ENCODE measurements at regions not wholly inside any gene's neighbourhood (a gene's known extent, or its start where the extent isn't known, plus 50 kb on each side); places are given as distances from the start of the nearest gene placed in this dataset.

GRCh38 chr2:167595839-167596471 lies 651.4 kb downstream of the STK39 start:
- TF ChIP-seq EP300 (IDR thresholded peaks at IDR 0.05) (no peak), POLR2AphosphoS5 (IDR thresholded peaks at IDR 0.05) (no peak), POLR2A (IDR thresholded peaks at IDR 0.05) (no peak)
- TF ChIP-seq, protein P1, sequence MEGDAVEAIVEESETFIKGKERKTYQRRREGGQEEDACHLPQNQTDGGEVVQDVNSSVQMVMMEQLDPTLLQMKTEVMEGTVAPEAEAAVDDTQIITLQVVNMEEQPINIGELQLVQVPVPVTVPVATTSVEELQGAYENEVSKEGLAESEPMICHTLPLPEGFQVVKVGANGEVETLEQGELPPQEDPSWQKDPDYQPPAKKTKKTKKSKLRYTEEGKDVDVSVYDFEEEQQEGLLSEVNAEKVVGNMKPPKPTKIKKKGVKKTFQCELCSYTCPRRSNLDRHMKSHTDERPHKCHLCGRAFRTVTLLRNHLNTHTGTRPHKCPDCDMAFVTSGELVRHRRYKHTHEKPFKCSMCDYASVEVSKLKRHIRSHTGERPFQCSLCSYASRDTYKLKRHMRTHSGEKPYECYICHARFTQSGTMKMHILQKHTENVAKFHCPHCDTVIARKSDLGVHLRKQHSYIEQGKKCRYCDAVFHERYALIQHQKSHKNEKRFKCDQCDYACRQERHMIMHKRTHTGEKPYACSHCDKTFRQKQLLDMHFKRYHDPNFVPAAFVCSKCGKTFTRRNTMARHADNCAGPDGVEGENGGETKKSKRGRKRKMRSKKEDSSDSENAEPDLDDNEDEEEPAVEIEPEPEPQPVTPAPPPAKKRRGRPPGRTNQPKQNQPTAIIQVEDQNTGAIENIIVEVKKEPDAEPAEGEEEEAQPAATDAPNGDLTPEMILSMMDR (IDR thresholded peaks at IDR 0.05), result no peak
